GM21737 (cell line): ENCODE measurements at regions not wholly inside any gene's neighbourhood (a gene's known extent, or its start where the extent isn't known, plus 50 kb on each side); places are given as distances from the start of the nearest gene placed in this dataset.
"Not testable (repeated sequence)": the region's sequence is repeated elsewhere in the genome, so short reads cannot be mapped to it uniquely, and the experiment has no call there.

Experiments used
- ATAC-seq: cut with Tn5 transposase; IDR thresholded peaks from one replicate; pipeline ENCODE4 v1.9.1; 2021; ENCODE audit warnings: mild to moderate bottlenecking, moderate library complexity; ENCODE audit not compliant: unreplicated experiment

DNA sequence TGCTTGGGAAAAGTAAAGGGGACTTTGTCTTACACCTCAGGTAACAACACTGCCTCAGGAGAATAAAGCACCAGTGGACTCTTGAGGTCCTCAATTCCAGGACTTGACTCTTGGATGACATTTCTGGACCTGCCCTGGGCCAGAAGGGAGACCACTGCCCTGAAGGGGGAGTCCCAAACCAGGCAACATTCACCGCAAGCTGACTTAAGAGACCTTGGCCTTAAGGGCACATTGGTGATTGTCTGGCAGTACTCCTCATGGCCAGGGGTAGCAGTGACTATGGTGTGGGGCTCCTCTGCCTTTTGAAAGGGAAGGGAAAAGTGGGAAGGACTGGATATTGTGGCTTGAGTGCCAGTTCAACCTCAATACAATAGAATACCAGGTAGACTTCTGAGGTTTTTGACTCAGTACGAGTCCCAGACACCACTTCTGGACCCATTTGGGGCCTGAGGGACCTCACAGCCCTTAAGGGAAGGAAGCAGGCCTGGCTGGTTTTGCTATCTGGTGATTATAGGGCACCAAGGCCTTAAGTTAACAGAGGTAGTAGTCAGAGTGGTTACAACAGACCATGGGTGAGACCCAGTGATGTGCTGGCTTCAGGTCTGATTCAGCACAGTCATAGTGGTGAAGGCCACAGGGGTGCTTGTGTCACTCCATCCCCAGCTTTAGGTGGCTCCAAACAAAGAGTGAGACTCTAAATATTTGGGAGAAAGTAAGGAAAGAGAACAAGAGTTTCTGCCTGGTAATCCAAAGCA, 121.2 kb upstream of the TET2 start:
- no peak for ATAC-seq

DNA sequence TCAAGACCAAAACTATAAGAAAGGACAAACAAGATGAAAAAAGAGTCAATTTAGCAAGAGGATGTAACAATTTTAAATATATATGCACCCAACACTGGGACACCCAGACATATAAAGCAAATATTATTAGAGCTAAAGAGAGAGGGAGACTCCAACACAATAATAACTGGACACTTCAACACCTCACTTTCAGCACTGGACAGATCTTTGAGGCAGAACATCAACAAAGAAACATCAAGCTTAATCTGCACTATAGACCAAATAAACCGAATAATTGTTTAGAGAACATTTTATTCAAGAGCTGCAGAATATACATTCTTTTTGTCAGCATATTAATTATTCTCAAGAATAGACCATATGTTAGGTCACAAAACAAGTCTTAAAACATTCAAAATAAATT, 109.7 kb upstream of the TET2 start:
- ATAC-seq = no peak

DNA sequence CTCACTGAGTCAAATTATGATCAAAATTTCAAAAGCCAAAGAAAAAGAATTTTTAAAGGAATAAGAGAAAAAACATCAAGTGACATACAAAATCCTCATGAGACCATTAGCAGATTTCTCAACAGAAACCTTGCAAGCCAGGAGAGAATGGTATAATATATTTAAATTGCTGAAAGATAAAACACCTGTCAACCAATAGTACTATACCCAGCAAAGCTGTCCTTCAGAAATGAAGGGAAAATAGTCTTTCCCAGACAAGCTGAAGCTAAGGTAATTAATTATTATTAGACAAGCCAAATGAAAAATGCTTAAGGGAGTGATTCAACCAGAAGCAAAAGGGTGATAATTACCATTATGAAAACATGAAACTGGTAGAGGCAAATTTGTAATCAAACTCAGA, 104.2 kb upstream of the TET2 start:
- no peak for ATAC-seq

DNA sequence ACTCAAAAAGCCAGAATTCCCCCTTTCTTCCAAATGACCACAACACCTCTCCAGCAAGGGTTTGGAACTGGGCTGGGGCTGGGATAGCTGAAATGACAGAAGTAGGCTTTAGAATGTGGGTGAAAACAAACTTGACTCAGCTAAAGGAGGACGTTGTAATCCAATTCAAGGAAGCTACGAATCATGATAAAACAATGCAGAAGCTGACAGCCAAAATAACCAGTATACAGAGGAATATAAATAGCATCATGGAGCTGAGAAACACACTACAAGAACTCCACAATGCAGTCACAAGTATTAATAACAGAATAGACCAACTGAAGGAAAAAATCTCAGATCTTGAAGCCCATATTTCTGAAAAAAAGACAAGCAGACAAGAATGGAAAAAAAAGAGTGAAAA, 95.8 kb upstream of the TET2 start:
- ATAC-seq = no peak

DNA sequence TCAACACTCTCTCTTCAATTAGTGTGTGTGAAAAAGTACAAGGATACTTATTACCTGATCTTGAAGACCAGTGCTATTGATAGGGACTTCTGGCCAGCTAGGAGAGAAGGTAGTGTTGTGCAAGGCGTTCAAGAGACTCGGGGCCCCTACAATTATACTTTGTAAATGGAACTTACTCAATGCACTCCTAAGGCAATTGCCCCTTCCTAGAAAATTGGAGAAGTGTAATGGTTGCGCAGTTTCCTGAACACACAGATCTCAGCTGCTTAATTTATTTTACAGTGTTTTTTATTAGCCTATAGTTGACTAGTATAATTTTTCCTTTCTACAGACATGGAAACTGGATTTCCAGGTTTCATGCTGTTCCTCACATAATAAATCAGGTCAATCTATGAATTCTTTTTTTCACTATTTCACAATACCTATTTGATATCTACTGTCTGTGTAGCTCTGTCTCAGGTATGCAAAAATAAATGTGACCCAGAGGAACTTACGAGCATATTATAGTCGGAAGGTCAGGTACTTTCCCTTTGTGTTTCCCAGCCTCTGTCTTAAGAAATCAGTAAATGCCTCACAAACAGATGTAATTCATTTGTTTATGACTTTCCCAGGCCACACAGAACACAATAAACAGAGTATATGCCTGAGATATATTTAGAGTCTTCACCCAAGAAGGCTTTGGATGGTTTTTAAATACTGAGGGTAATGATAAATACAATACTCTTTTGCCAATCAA, 89.1 kb upstream of the TET2 start:
- ATAC-seq = no peak

DNA sequence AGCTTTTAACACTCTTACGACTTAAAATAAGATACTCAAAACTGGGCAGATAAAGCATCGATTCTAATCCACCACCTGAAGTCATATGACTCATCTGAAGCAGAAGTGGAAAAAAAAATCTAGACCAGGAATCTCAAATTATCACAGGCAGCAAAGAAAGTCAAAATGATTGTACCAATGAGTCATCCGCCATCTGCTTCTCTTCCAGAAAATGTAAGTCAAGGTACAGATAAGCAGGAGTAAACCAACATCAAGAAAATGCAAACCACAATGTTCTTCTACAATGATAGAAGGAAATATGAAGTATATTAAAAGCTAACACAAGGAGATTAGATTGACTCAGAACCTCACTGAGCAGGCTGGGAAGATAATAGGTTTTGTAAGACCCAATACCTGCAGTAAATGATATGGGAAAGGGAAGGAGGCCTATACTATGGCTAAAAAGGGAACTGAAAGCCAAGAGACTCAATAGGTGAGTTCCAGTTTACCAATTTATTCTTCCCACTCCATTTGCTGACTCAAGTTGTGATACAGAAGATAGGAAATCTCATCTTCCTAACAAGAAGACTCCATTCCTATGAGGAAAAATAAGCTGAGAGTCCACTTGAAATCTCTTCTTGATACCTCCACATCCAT, 88.4 kb upstream of the TET2 start:
- ATAC-seq = no peak

DNA sequence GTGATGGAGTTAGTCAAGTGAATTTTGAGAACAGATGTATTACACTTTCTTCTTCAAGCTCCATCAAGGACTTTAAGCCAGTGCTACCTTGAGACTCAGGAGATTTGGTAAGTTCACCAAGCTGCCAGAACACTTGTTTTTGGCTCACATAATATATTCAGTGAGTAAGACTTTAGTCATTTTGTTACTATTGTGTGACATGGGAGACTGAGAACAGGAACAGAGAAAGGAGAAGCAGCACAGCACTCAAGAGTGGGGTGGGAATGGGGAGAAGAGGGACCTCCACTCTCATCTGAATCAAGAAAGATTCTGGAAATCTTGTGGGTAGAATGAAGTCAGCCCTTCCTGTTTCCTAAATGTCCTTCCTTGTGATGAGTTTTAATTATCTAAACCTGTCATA, 87.3 kb upstream of the TET2 start:
- ATAC-seq = peak; percentile 22

DNA sequence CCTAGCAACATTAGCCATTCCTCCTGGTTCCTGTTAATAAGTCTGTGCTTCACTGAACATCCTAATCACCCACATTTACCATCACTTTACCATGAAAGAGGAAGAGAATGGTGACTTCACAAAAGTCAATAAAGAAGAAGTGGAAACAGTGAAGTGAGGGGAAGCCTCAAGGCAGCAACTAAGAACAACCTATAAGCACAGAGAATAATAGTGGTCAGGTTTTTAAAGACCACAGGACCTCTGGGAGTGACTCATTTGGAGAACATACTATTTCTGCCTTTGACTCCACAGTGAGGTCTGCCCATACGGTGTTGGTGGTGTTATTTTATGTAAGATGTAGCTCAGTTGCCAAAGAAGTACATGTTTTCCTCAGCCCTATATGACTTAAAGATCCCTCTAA, 86.0 kb upstream of the TET2 start:
- ATAC-seq = peak; percentile 93

DNA sequence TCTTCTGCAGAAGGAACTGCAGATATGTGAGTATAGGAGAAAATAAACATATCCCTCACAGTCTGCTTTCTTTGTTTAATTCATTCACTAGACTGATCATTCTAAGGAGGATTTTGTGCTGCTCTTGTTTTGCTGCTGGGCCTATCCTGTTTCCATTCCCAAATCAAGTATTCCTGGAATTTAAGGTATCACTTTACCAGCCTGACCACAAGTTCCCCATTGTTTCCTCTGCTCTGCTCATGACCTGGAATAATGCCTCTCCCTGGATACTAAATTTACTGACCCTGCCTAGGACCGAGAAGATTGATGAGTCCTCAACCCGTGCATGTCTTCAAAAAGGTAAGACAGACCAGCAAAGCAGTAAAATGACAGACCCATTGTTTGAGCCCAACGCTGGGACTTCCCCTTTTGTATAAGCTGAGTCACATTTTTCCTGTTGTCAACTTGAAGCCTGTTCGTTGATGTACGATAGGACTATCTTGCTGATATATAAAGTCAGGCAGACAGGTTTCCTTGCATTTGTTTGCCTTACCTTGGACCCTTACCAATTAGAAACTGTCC, 85.5 kb upstream of the TET2 start:
- peak; percentile 38 for ATAC-seq

DNA sequence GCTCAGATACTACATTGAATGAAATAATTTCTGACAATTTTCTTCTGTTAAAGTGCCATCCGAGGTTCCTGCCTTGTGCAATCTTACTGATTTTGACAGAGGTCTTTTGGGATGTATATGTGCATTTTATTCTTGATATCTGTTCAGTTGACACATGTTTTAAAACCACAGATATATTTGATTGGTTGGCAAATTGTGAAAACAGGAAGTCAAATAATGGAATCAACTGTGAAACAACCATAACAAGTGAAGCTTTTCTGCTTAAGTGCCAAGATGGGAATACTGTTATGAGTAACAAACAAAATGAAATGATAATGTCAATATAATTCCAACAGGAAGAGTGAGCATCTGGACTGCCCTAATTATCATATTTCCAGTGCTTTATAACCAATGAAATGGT, 84.9 kb upstream of the TET2 start:
- no peak for ATAC-seq

DNA sequence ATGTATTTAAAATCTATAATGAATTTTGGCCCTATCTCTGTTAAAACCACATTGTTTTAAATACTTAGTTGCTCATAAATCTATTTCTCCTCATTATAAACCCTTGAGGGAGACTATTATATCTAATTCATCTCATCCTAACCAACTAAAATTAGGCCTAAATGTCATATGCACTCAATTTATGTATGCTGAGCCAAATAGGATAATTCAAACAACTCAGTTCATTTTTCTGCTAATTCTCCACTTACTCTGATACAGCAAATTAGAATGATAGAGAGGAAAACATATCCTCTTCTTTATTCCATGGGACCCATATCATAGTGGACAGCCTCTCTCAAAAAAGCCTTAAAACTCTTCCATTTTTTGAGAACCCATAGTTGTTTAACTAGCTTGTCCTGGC, 80.3 kb upstream of the TET2 start:
- no peak for ATAC-seq

DNA sequence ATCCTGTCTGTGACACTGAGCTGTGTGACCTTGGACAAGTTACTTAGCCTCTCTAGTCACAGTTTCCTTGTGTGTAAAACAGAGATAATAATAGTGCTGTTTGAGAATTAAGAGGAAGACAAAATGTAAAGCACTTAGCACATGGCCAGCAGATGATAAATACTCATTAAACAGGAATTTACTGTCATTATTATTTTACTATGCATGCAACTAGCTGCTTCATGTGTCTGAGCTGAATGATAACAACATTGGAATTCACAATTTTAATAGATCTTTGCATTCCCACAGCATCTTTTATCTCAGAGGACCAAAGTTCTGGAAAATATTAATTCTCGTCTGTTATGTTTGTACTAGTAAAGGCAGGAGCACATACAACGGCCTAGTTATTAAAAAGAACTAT, 79.2 kb upstream of the TET2 start:
- ATAC-seq = no peak

DNA sequence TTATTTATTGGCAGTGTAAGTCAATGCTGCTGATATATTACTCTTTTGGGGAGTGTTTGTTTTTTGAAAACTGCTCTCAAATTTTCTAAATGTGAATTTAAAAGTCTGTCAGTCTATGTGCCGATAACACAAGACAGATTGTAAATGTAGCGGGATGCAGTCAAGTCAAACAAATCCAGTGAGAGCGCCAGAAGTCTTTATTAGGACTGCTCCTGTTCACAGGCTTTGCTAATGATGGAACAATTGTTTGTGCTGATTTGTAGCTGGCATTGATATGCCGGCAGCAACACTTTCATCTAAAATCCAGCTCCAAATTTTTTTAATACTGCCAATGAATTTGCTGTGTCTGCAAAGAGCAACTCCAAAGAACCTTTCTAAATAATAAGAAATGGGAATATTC, 78.7 kb upstream of the TET2 start:
- no peak for ATAC-seq

DNA sequence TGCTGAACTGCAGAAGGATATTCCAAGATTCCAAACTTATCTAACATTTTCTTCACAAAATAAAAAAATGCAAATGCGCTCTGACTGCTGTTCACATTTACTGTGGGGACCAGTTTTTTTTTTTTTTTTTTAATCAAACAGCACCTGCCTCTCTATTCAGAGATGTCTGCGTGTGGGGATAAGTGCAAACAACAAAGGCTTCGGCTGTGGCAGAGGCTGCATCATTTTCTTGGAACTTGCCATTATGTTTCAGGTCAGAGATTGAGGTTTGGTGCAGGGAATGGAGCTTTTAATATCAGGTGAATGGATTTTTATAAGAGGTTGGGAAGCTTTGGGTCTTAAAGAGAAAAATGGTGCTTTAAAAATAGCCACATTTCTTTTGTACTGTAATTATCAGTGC, 78.2 kb upstream of the TET2 start:
- no peak for ATAC-seq

DNA sequence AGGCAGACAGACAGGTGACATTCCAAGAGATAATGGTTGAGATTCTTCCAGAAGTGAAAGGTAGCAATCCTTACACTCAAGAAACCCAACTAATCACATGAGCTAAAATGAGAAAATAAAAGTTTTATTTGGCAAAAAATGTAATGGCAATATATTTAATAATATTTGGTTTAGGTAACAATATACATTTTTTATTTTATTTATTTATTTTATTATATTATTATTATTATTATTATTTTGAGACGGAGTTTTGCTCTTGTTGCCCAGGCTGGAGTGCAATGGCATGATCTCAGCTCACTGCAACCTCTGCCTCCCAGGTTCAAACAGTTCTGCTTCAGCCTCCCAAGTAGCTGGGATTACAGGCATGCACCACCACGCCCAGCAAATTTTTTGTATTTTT, 74.6 kb upstream of the TET2 start:
- ATAC-seq = not testable (repeated sequence)

DNA sequence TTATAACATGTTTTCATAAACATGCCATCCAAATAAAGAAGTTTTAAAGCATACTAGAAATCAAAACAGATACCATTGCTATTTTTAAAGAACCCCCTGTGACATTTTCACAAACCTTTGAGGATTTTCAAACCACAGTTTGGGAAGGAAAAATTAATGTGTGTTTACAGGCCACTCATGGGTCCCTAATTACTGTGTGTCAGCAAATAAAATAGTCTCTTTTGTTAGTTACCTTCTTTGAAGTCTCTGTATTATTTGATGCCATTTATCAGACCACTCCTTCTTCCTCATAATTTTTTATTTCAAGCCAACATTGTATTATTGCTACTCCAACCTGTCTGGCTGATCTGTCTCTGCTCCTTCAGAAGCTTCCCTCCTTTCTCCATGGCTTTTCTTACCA, 72.6 kb upstream of the TET2 start:
- ATAC-seq = no peak

DNA sequence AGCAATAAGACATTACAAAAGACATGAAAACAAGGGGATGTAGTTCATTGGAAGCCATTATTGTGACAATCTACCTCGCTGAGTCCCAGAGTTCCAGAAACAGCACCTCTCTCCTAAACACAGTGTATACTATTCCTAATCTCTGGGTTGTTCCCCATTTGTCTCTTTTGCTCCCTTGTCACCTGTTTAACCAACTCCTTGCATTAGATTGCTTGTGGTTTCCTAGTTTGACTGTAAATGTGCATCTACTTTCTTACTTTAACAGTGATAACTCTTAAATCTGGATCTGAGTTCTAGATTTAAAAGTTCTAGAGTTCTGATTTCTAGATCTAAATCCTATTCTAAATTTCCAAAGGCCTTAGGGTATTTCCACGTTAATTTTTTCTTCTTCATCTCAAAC, 71.6 kb upstream of the TET2 start:
- ATAC-seq = no peak

DNA sequence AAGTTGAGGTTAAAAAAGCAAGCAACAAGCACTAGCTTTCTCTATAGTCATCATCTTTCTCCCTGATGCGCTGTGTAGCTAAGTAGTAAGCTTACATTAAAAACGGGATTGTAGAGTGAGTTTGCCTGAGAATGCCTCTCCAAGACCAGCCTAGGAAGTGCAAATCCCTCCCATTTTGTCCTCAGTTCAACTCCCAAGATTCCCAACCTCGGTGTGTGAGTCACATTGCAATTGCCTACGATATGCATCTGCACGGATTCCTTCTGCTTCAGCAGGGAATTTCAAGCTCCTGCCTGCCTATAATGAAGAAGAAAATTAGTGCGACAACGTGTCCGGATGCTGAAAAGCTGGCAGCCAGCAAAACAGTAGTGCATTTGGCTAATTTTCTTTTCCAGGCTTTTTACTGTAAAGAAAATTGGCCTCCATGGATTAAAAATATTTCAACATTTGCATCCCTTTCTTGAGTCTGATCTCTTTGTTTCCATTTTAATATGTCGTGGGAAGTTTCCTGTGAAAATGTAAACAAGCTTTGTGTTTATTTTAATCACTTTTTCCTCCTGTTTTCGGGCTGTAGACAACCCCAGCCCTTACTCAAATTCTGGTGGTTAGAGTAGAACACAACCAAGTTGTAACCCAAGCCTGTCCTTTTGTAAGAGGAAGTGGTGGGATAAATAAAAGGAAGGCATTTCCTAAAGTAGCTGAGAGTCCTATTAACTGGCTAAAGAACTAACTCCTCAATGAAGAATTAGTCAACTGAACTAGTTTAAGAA, 58.4 kb upstream of the TET2 start:
- ATAC-seq = no peak

DNA sequence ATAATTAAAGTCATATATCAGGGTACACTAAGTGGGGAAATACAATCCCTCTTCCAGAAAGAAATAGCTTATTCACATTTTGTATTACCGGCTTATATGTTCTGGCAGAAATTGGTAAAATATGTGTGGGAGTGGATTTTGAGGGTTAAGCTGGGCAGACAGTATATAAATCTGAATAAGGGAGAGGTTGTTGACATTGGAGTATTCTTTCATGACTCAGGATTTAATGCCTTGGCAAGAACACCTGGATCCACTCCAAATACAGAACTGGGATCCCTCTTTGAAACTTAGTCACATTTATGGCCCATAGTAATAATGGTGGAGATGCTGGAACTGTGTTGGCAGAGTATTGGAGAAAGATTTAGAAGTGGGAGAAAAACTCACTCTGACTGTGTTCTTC, 54.3 kb upstream of the TET2 start:
- no peak for ATAC-seq

DNA sequence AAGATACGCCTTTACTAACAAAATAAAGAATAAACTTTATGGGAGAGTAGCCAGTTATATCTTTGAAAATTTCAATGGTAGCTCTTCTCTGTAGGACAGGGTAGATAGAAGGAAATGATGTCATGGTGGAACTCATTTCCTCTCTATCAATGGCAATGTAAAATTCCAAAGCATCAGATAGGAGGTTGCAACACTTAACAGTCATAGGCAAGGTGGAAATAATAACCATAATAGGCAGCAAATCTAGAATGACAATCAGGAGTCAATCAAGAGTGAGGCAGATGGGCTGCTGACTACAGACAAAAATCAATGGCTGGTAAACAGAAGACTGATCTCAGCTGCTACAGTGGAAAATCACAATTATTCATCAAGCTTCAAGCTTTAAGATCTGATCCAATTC, 53.9 kb upstream of the TET2 start:
- no peak for ATAC-seq

DNA sequence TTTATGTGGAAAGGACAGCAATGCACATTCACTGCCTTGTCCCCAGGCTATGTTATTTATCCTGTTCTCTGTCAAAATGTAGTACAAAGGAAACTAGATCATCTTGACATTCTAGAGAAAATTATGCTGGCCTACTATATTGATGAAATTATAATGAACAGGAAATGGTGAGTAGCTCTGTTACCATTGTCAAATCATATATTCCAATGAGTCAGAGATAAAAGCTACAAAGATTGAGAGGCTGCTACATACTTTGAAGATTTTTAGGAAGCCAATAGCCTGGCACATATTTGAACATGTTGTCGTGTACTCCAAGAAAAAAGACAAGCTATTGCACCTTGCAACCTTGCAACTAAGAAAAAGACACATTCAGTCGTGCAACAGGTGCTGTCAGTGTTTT, 52.7 kb upstream of the TET2 start:
- ATAC-seq = no peak
